OCI-LY3 (cell line): ENCODE measurements at regions not wholly inside any gene's neighbourhood (a gene's known extent, or its start where the extent isn't known, plus 50 kb on each side); places are given as distances from the start of the nearest gene placed in this dataset.

Experiments used
- EZH2phosphoT487 ChIP-seq: fragments of 200-600 bp; shearing (Covaris generic); IDR thresholded peaks from 2 replicates; pipeline ENCODE4 v1.6.1; 2018; ENCODE audit warnings: antibody characterized with exemption, mixed run types, low read depth
- TF ChIP-seq, protein P1 (sequence below): fragments of 200-600, 300-600 bp; sonication (generic); IDR thresholded peaks from 2 replicates; pipeline ENCODE4 v1.5.1; 2014; ENCODE audit warnings: antibody characterized with exemption, low read length, low read depth

- TF ChIP-seq, protein P1, sequence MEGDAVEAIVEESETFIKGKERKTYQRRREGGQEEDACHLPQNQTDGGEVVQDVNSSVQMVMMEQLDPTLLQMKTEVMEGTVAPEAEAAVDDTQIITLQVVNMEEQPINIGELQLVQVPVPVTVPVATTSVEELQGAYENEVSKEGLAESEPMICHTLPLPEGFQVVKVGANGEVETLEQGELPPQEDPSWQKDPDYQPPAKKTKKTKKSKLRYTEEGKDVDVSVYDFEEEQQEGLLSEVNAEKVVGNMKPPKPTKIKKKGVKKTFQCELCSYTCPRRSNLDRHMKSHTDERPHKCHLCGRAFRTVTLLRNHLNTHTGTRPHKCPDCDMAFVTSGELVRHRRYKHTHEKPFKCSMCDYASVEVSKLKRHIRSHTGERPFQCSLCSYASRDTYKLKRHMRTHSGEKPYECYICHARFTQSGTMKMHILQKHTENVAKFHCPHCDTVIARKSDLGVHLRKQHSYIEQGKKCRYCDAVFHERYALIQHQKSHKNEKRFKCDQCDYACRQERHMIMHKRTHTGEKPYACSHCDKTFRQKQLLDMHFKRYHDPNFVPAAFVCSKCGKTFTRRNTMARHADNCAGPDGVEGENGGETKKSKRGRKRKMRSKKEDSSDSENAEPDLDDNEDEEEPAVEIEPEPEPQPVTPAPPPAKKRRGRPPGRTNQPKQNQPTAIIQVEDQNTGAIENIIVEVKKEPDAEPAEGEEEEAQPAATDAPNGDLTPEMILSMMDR: no peak
- no peak for TF ChIP-seq EZH2phosphoT487
Observed at GRCh38 chr13:109968876-109969577, 182.6 kb upstream of the IRS2 start.
